ENCODE measurements at regions not wholly inside any gene's neighbourhood (a gene's known extent, or its start where the extent isn't known, plus 50 kb on each side); places are given as distances from the start of the nearest gene placed in this dataset.

DNA sequence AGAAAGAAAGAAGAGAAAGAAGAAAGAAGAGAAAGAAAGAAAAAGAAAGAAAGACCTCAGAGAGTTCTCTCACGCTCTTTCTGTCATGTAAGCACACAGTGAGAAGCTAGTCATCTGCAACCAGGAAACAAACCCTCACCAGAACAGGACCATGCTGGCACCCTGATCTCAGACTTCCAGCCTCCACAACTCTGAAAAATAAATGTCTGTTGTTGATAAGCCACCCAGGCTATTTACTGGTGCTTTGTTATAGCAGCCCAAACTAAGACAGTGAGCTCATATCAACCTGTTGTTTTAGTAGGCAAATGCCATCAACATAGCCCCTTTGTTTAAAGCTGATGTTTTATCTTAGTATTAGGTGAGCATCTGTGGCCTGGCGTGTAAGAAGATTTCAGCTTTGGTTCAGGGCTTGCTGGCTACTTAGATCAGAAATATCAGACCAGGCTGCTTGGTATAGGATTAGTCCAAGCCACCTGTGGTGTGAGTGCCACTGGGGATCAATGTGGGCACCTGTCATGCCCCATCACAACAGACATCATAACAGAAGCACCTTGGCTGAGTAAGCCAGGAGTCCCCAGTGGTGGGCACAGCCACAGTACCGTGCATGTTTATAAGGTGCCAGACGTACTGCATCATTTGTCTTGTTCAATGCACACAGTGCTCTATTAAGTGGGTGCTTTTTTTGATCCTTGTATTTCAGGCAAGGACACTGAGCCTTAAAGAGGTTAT, 94.4 kb downstream of the LBH start:
- H3K4me1 ChIP-seq, result no peaks in the 10 kb centered on the region
- DNase-seq (no peak), ATAC-seq (no peak)
- no peaks in the 10 kb centered on the region for H3K27me3 ChIP-seq
- intact Hi-C loops (cut with DNase I), result no loop called here
- no peak overlapping the region for H3K27ac ChIP-seq
- H3K4me3 ChIP-seq, result no peak overlapping the region
- no peaks in the 10 kb centered on the region for H3K9me3 ChIP-seq
- H3K36me3 ChIP-seq, result no peaks in the 10 kb centered on the region
- TF ChIP-seq CTCF (IDR thresholded peaks at IDR 0.05), result no peak

- H3K27me3 ChIP-seq, result no peaks in the 10 kb centered on the region
- H3K4me1 ChIP-seq, result no peaks in the 10 kb centered on the region
- no peak for ATAC-seq
- H3K9me3 ChIP-seq, result no peaks in the 10 kb centered on the region
- DNase-seq, result no peak
- intact Hi-C loops (cut with DNase I), result no loop called here
- no peak for TF ChIP-seq CTCF (IDR thresholded peaks at IDR 0.05)
- no peak overlapping the region for H3K4me3 ChIP-seq
- H3K36me3 ChIP-seq, result no peaks in the 10 kb centered on the region
- no peak overlapping the region for H3K27ac ChIP-seq
Observed at GRCh38 chr2:30326497-30326896, 95.2 kb downstream of the LBH start.

DNA sequence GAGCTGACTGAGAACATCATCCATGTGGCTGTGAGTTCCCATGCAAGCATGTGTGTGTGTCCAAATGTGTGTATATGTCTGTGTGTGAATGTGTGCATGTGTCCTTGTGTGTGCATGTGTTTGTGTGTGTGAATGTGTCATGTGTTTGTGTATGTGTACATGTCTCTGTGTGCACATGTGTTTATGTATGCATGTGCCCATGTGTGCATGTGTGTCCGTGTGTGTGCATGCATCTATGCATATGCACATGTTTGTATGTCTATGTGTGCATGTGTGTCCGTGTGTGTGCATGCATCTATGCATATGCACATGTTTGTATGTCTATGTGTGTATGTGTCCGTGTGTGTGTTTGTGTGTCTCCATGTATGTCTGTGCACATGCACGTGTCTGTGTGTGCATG, 99.7 kb downstream of the LBH start:
- DNase-seq (no peak), ATAC-seq (no peak)
- H3K27ac ChIP-seq, result no peak overlapping the region
- no peak overlapping the region for H3K4me3 ChIP-seq
- H3K9me3 ChIP-seq, result no peaks in the 10 kb centered on the region
- intact Hi-C loops (cut with DNase I), result no loop called here
- no peak for TF ChIP-seq CTCF (IDR thresholded peaks at IDR 0.05)
- no peaks in the 10 kb centered on the region for H3K27me3 ChIP-seq
- H3K36me3 ChIP-seq, result no peaks in the 10 kb centered on the region
- H3K4me1 ChIP-seq, result peaks cover 14% of the 10 kb centered on the region

GRCh38 chr2:30331869-30332268, 100.5 kb downstream of the LBH start:
- DNase-seq, result no peak
- no peak for ATAC-seq
- Histone ChIP-seq H3K27me3 (no peaks in the 10 kb centered on the region), H3K27ac (no peak overlapping the region), H3K4me1 (peaks cover 19% of the 10 kb centered on the region), H3K36me3 (no peaks in the 10 kb centered on the region), H3K4me3 (no peak overlapping the region), H3K9me3 (no peaks in the 10 kb centered on the region)
- intact Hi-C loops (cut with DNase I), result no loop called here
- no peak for TF ChIP-seq CTCF (IDR thresholded peaks at IDR 0.05)

GRCh38 chr2:30332791-30333453, 101.6 kb downstream of the LBH start:
- DNase-seq, result no peak
- Histone ChIP-seq H3K27me3 (no peaks in the 10 kb centered on the region), H3K9me3 (no peaks in the 10 kb centered on the region), H3K27ac (no peak overlapping the region), H3K4me3 (no peak overlapping the region), H3K36me3 (no peaks in the 10 kb centered on the region), H3K4me1 (peaks cover 19% of the 10 kb centered on the region)
- no peak for ATAC-seq
- TF ChIP-seq CTCF (IDR thresholded peaks at IDR 0.05), result no peak
- intact Hi-C loops (cut with DNase I), result no loop called here
